PC-3 (cell line): ENCODE measurements at regions not wholly inside any gene's neighbourhood (a gene's known extent, or its start where the extent isn't known, plus 50 kb on each side); places are given as distances from the start of the nearest gene placed in this dataset.

Source experiments
- EZH2 ChIP-seq: fragments of 300-600 bp; sonication (generic); IDR thresholded peaks from one replicate; pipeline ENCODE4 v1.6.1; 2017; ENCODE audit warnings: antibody characterized with exemption, mild to moderate bottlenecking, low read length; ENCODE audit not compliant: unreplicated experiment
- EZH2phosphoT487 ChIP-seq: fragments of 300-600 bp; sonication (generic); IDR thresholded peaks from 2 replicates; pipeline ENCODE4 v1.6.1; 2018; ENCODE audit warnings: mild to moderate bottlenecking, antibody characterized with exemption, low read length, borderline replicate concordance
- TF ChIP-seq, protein P1 (sequence below): fragments of 300-600 bp; sonication (generic); conservative IDR thresholded peaks from 2 replicates; pipeline ENCODE4 v1.5.1; 2017; ENCODE audit warnings: antibody characterized with exemption, low read depth, mild to moderate bottlenecking, low read length

DNA sequence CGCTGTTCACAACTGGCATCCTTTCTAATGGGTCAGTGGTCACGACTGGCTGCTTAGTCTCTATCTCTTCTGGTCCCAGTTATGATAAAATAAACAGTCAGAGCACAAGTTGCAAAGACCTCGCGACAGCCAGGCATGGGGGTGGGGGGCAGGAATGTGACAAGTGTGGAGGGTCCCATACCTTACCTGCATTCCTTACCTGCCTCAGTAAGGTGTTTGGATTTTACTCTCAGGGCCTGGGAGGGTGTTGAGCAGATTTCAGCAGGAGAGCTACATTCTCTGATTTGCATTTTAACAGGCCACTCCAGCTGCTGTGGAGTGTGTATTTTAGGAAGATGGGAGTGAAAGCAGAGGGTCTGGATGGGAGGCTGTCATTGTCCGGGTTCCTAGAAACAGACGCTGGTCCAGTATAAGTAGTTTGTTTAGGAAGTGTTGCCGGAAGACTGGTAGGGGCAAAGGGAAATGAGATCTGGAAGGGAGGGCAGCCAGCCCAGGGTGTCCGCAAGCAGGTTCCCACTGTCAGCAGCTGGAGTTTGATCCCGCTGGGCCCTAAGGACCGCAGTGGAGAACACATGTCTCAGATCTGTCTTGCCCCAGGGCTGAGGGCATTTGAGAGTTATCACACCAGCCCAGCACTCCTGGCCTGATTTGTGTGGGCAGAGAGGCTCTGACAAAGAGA lies 920.0 kb downstream of the UQCRFS1 start:
- TF ChIP-seq, protein P1, sequence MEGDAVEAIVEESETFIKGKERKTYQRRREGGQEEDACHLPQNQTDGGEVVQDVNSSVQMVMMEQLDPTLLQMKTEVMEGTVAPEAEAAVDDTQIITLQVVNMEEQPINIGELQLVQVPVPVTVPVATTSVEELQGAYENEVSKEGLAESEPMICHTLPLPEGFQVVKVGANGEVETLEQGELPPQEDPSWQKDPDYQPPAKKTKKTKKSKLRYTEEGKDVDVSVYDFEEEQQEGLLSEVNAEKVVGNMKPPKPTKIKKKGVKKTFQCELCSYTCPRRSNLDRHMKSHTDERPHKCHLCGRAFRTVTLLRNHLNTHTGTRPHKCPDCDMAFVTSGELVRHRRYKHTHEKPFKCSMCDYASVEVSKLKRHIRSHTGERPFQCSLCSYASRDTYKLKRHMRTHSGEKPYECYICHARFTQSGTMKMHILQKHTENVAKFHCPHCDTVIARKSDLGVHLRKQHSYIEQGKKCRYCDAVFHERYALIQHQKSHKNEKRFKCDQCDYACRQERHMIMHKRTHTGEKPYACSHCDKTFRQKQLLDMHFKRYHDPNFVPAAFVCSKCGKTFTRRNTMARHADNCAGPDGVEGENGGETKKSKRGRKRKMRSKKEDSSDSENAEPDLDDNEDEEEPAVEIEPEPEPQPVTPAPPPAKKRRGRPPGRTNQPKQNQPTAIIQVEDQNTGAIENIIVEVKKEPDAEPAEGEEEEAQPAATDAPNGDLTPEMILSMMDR: no peak
- TF ChIP-seq EZH2: no peak
- no peak for TF ChIP-seq EZH2phosphoT487
